ENCODE measurements at regions not wholly inside any gene's neighbourhood (a gene's known extent, or its start where the extent isn't known, plus 50 kb on each side); places are given as distances from the start of the nearest gene placed in this dataset.

- no peak for ATAC-seq
- no peak for TF ChIP-seq GLIS3 (CRISPR knock-in tag; IDR thresholded peaks at IDR 0.05)
- TF ChIP-seq ISL1 (CRISPR knock-in tag; IDR thresholded peaks at IDR 0.05): no peak
- no peak for TF ChIP-seq ARNTL (CRISPR knock-in tag; IDR thresholded peaks at IDR 0.05; ENCODE audit: borderline replicate concordance, low read depth)
- no peak for TF ChIP-seq POU6F1 (CRISPR knock-in tag; IDR thresholded peaks at IDR 0.05; ENCODE audit: borderline replicate concordance, low read depth)
- no peak for TF ChIP-seq CSDC2 (CRISPR knock-in tag; IDR thresholded peaks at IDR 0.05)
- no peak for TF ChIP-seq TSHZ2 (CRISPR knock-in tag; IDR thresholded peaks at IDR 0.05)
- TF ChIP-seq ZNF70 (CRISPR knock-in tag; IDR thresholded peaks at IDR 0.05): no peak
- no peak for TF ChIP-seq TOX (CRISPR knock-in tag; IDR thresholded peaks at IDR 0.05; ENCODE audit: borderline replicate concordance)
- no peak for TF ChIP-seq PPARA (CRISPR knock-in tag; IDR thresholded peaks at IDR 0.05; ENCODE audit: borderline replicate concordance)
Measured at GRCh38 chr13:34243403-34243802, 425.5 kb downstream of the RFC3 start.

- no peak for TF ChIP-seq ZNF8 (CRISPR knock-in tag; IDR thresholded peaks at IDR 0.05)
- no peak for TF ChIP-seq PATZ1 (CRISPR knock-in tag; IDR thresholded peaks at IDR 0.05; ENCODE audit: borderline replicate concordance)
- no peak for TF ChIP-seq PPARA (CRISPR knock-in tag; IDR thresholded peaks at IDR 0.05; ENCODE audit: borderline replicate concordance)
- no peak for TF ChIP-seq SNAI2 (CRISPR knock-in tag; IDR thresholded peaks at IDR 0.05)
- no peak for TF ChIP-seq ZNF70 (CRISPR knock-in tag; IDR thresholded peaks at IDR 0.05)
- TF ChIP-seq ZFP3 (CRISPR knock-in tag; IDR thresholded peaks at IDR 0.05): no peak
- TF ChIP-seq ESRRG (CRISPR knock-in tag; IDR thresholded peaks at IDR 0.05): no peak
- TF ChIP-seq TOX (CRISPR knock-in tag; IDR thresholded peaks at IDR 0.05; ENCODE audit: borderline replicate concordance): no peak
- no peak for TF ChIP-seq POU6F1 (CRISPR knock-in tag; IDR thresholded peaks at IDR 0.05; ENCODE audit: borderline replicate concordance, low read depth)
- no peak for TF ChIP-seq CREB5 (CRISPR knock-in tag; IDR thresholded peaks at IDR 0.05; ENCODE audit: low read depth)
- no peak for TF ChIP-seq TCF4 (CRISPR knock-in tag; IDR thresholded peaks at IDR 0.05; ENCODE audit: borderline replicate concordance)
- no peak for TF ChIP-seq CSRNP3 (CRISPR knock-in tag; IDR thresholded peaks at IDR 0.05)
- no peak for TF ChIP-seq ZC3H10 (CRISPR knock-in tag; IDR thresholded peaks at IDR 0.05)
- no peak for TF ChIP-seq GLIS3 (CRISPR knock-in tag; IDR thresholded peaks at IDR 0.05)
Measured at GRCh38 chr13:34246511-34246910, 428.6 kb downstream of the RFC3 start.

GRCh38 chr13:34247596-34247995 lies 429.6 kb downstream of the RFC3 start:
- TF ChIP-seq ESRRG (CRISPR knock-in tag; IDR thresholded peaks at IDR 0.05): no peak
- no peak for TF ChIP-seq POU6F1 (CRISPR knock-in tag; IDR thresholded peaks at IDR 0.05; ENCODE audit: borderline replicate concordance, low read depth)
- no peak for TF ChIP-seq PPARA (CRISPR knock-in tag; IDR thresholded peaks at IDR 0.05; ENCODE audit: borderline replicate concordance)
- TF ChIP-seq ZFP3 (CRISPR knock-in tag; IDR thresholded peaks at IDR 0.05): no peak
- no peak for ATAC-seq

More at GRCh38 chr13:34246511-34246910, 428.6 kb downstream of the RFC3 start:
- no peak for ATAC-seq

Measured in SK-N-SH treated with all-trans-retinoic acid at 6 μM for 48 hours (cell line).